Gastroesophageal sphincter (tissue), 3 donors: ENCODE measurements at regions not wholly inside any gene's neighbourhood (a gene's known extent, or its start where the extent isn't known, plus 50 kb on each side); places are given as distances from the start of the nearest gene placed in this dataset.

Experiments
- EP300 ChIP-seq: sonication (generic); formaldehyde crosslinking; IDR thresholded peaks from one replicate; pipeline ENCODE4 v1.6.1; 2017; ENCODE audit warnings: antibody characterized with exemption, mild to moderate bottlenecking
- POLR2A ChIP-seq, 2 donors: fragments of 450-650 bp; IDR thresholded peaks; one replicate each; pipeline ENCODE4 v1.6.1; 2017; ENCODE audit warnings: antibody characterized with exemption in 2 of 2, mild to moderate bottlenecking in 2 of 2, moderate library complexity in 1 of 2
- POLR2AphosphoS5 ChIP-seq: sonication (generic); formaldehyde crosslinking; IDR thresholded peaks from one replicate; pipeline ENCODE4 v1.6.1; 2017; ENCODE audit warnings: antibody characterized with exemption
- TF ChIP-seq, protein P1 (sequence below), 4 experiments: fragments of 200-600 bp in 2 of 4; fragments of 450-650 bp in 2 of 4; sonication (generic) in 1 of 4; IDR thresholded peaks; one replicate each; pipeline ENCODE4 v1.5.1; 2017 to 2019; ENCODE audit warnings: antibody characterized with exemption in 4 of 4, mild to moderate bottlenecking in 2 of 4, moderate library complexity in 2 of 4

DNA sequence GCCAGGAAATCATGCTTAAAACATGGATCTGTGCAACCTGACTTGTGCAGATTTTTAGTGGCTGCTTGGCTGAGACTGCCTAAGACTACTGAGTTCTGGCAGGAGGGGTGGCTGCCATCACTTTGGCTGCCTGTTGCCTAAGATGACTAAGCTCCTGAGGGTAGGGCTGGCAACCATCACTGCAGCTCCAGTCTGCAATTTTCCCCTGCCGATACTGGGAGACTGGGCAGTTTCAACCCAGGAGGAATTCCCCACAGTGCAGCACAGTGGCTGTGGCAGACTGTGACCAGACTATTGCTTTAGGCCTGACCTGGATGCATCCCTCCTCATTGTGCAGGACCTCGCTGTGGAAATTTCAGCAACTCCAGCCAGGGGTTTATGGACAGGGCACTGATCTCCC is 544.9 kb downstream of the ANKRD50 start:
- TF ChIP-seq, protein P1, sequence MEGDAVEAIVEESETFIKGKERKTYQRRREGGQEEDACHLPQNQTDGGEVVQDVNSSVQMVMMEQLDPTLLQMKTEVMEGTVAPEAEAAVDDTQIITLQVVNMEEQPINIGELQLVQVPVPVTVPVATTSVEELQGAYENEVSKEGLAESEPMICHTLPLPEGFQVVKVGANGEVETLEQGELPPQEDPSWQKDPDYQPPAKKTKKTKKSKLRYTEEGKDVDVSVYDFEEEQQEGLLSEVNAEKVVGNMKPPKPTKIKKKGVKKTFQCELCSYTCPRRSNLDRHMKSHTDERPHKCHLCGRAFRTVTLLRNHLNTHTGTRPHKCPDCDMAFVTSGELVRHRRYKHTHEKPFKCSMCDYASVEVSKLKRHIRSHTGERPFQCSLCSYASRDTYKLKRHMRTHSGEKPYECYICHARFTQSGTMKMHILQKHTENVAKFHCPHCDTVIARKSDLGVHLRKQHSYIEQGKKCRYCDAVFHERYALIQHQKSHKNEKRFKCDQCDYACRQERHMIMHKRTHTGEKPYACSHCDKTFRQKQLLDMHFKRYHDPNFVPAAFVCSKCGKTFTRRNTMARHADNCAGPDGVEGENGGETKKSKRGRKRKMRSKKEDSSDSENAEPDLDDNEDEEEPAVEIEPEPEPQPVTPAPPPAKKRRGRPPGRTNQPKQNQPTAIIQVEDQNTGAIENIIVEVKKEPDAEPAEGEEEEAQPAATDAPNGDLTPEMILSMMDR (IDR thresholded peaks at IDR 0.05): no peak
- no peak for TF ChIP-seq POLR2A (IDR thresholded peaks at IDR 0.05)
- TF ChIP-seq EP300: no peak
- TF ChIP-seq POLR2AphosphoS5: no peak
